ENCODE measurements at regions not wholly inside any gene's neighbourhood (a gene's known extent, or its start where the extent isn't known, plus 50 kb on each side); places are given as distances from the start of the nearest gene placed in this dataset.

GRCh38 chr7:4523873-4524272, 158.2 kb upstream of the FOXK1 start:
- Histone ChIP-seq H3K36me3 (ENCODE audit: control insufficient read depth, insufficient read depth, low read length) (no peaks in the 10 kb centered on the region), H3K4me3 (ENCODE audit: low read depth, low read length) (no peak overlapping the region), H3K9me3 (no peaks in the 10 kb centered on the region), H3K27me3 (replicated peaks; ENCODE audit: control insufficient read depth, insufficient read depth, low read length) (no peaks in the 10 kb centered on the region), H3K4me1 (no peaks in the 10 kb centered on the region)
- no peaks in the 10 kb centered on the region for H3K4me1 Mint-ChIP-seq (ENCODE audit: low read depth, unreplicated experiment)
- DNase-seq = no peak
- CTCF ChIA-PET = no interaction called here
- POLR2A ChIA-PET = no interaction called here
- TF ChIP-seq CTCF (IDR thresholded peaks at IDR 0.05; ENCODE audit: insufficient read depth in 1 of 2, low read depth in 1 of 2, low read length in 1 of 2, severe bottlenecking in 1 of 2, unreplicated experiment in 1 of 2) = no peak
- peaks cover 8% of the 10 kb centered on the region for H3K27me3 Mint-ChIP-seq (ENCODE audit: insufficient read depth, unreplicated experiment)
- no peak overlapping the region for H3K27ac Mint-ChIP-seq (ENCODE audit: unreplicated experiment)
- H3K36me3 Mint-ChIP-seq (ENCODE audit: insufficient read depth, unreplicated experiment) = no peaks in the 10 kb centered on the region
- no peak overlapping the region for H3K4me3 Mint-ChIP-seq (ENCODE audit: unreplicated experiment)
- no TSS peak for BruUV-seq (replicated peaks)
- H3K9me3 Mint-ChIP-seq (ENCODE audit: unreplicated experiment) = peaks cover 10% of the 10 kb centered on the region
- intact Hi-C loops (cut with micrococcal nuclease; ENCODE audit: unreplicated experiment) = no loop called here

- Histone ChIP-seq H3K4me3 (ENCODE audit: low read depth, low read length) (no peak overlapping the region), H3K4me1 (no peaks in the 10 kb centered on the region), H3K27me3 (replicated peaks; ENCODE audit: control insufficient read depth, insufficient read depth, low read length) (no peaks in the 10 kb centered on the region), H3K9me3 (no peaks in the 10 kb centered on the region), H3K36me3 (ENCODE audit: control insufficient read depth, insufficient read depth, low read length) (no peaks in the 10 kb centered on the region)
- Mint-ChIP-seq H3K4me3 (ENCODE audit: unreplicated experiment) (no peak overlapping the region), H3K27ac (ENCODE audit: unreplicated experiment) (no peak overlapping the region), H3K36me3 (ENCODE audit: insufficient read depth, unreplicated experiment) (no peaks in the 10 kb centered on the region), H3K27me3 (ENCODE audit: insufficient read depth, unreplicated experiment) (peaks cover 8% of the 10 kb centered on the region), H3K4me1 (ENCODE audit: low read depth, unreplicated experiment) (no peaks in the 10 kb centered on the region), H3K9me3 (ENCODE audit: unreplicated experiment) (peaks cover 10% of the 10 kb centered on the region)
- no TSS peak for BruUV-seq (replicated peaks)
- DNase-seq = no peak
- ChIA-PET POLR2A (no interaction called here), CTCF (no interaction called here)
- intact Hi-C loops (cut with micrococcal nuclease; ENCODE audit: unreplicated experiment) = no loop called here
- no peak for TF ChIP-seq CTCF (IDR thresholded peaks at IDR 0.05; ENCODE audit: insufficient read depth in 1 of 2, low read depth in 1 of 2, low read length in 1 of 2, severe bottlenecking in 1 of 2, unreplicated experiment in 1 of 2)
These were observed 156.2 kb upstream of the FOXK1 start for GRCh38 chr7:4525884-4526283.

- Histone ChIP-seq H3K9me3 (no peaks in the 10 kb centered on the region), H3K36me3 (ENCODE audit: control insufficient read depth, insufficient read depth, low read length) (no peaks in the 10 kb centered on the region), H3K4me1 (no peaks in the 10 kb centered on the region), H3K27me3 (replicated peaks; ENCODE audit: control insufficient read depth, insufficient read depth, low read length) (no peaks in the 10 kb centered on the region), H3K4me3 (ENCODE audit: low read depth, low read length) (no peak overlapping the region)
- Mint-ChIP-seq H3K27ac (ENCODE audit: unreplicated experiment) (no peak overlapping the region), H3K4me1 (ENCODE audit: low read depth, unreplicated experiment) (no peaks in the 10 kb centered on the region), H3K36me3 (ENCODE audit: insufficient read depth, unreplicated experiment) (no peaks in the 10 kb centered on the region), H3K9me3 (ENCODE audit: unreplicated experiment) (no peaks in the 10 kb centered on the region), H3K4me3 (ENCODE audit: unreplicated experiment) (no peak overlapping the region), H3K27me3 (ENCODE audit: insufficient read depth, unreplicated experiment) (peaks cover 5% of the 10 kb centered on the region)
- peak in 1 of 2 experiments; percentile 1 for DNase-seq
- intact Hi-C loops (cut with micrococcal nuclease; ENCODE audit: unreplicated experiment) = no loop called here
- CTCF ChIA-PET = no interaction called here
- no peak for TF ChIP-seq CTCF (IDR thresholded peaks at IDR 0.05; ENCODE audit: insufficient read depth in 1 of 2, low read depth in 1 of 2, low read length in 1 of 2, severe bottlenecking in 1 of 2, unreplicated experiment in 1 of 2)
- no TSS peak for BruUV-seq (replicated peaks)
- POLR2A ChIA-PET = no interaction called here
These were observed 154.0 kb upstream of the FOXK1 start for GRCh38 chr7:4527988-4528636.
